ENCODE measurements at regions not wholly inside any gene's neighbourhood (a gene's known extent, or its start where the extent isn't known, plus 50 kb on each side); places are given as distances from the start of the nearest gene placed in this dataset.

GRCh38 chr1:219533280-219533679, 79.6 kb downstream of the ZC3H11B start:
- TF ChIP-seq MAZ (IDR thresholded peaks at IDR 0.05; ENCODE audit: borderline replicate concordance, low read depth, low read length) (no peak), CTCF (IDR thresholded peaks at IDR 0.05) (no peak), ESRRA (IDR thresholded peaks at IDR 0.05; ENCODE audit: borderline replicate concordance, low read length) (no peak), POLR2A (IDR thresholded peaks at IDR 0.05; ENCODE audit: low read length) (no peak), CHD4 (IDR thresholded peaks at IDR 0.05; ENCODE audit: borderline replicate concordance) (no peak), ZSCAN20 (CRISPR knock-in tag; IDR thresholded peaks at IDR 0.05) (no peak), CEBPB (IDR thresholded peaks at IDR 0.05) (no peak), RFX5 (IDR thresholded peaks at IDR 0.05) (no peak), EP300 (IDR thresholded peaks at IDR 0.05) (no peak)

Measured in A549 (cell line).